BE2C (cell line): ENCODE measurements at regions not wholly inside any gene's neighbourhood (a gene's known extent, or its start where the extent isn't known, plus 50 kb on each side); places are given as distances from the start of the nearest gene placed in this dataset.

Experiments used
- DNase-seq: peaks from one replicate; pipeline ENCODE4 v3.0.0-alpha.2; 2020
- H3K27me3 ChIP-seq: fragments of 250-450 bp; sonication (Bioruptor Pico); 2 replicates; pipeline ENCODE4 v1.5.1; 2020; ENCODE audit warnings: mild to moderate bottlenecking
- H3K36me3 ChIP-seq: fragments of 250-450 bp; sonication (Bioruptor Pico); 2 replicates; pipeline ENCODE4 v1.5.1; 2020; ENCODE audit warnings: mild to moderate bottlenecking
- H3K4me1 ChIP-seq: fragments of 250-450 bp; sonication (Bioruptor Pico); 2 replicates; pipeline ENCODE4 v1.5.1; 2020
- H3K4me3 ChIP-seq: 2 replicates; pipeline ENCODE4 v1.5.1; 2011; ENCODE audit warnings: low read depth, low read length
- H3K9me3 ChIP-seq: fragments of 250-450 bp; sonication (Bioruptor Pico); 2 replicates; pipeline ENCODE4 v1.5.1; 2020
- TF ChIP-seq, protein P1 (sequence below): IDR thresholded peaks from 2 replicates; pipeline ENCODE4 v1.5.1; 2012; ENCODE audit warnings: mild to moderate bottlenecking, low read depth, low read length

- H3K27me3 ChIP-seq, result no peaks in the 10 kb centered on the region
- no peak for DNase-seq
- no peaks in the 10 kb centered on the region for H3K9me3 ChIP-seq
Measured at GRCh38 chrX:129230168-129230567, 293.1 kb downstream of the SMARCA1 start.

DNA sequence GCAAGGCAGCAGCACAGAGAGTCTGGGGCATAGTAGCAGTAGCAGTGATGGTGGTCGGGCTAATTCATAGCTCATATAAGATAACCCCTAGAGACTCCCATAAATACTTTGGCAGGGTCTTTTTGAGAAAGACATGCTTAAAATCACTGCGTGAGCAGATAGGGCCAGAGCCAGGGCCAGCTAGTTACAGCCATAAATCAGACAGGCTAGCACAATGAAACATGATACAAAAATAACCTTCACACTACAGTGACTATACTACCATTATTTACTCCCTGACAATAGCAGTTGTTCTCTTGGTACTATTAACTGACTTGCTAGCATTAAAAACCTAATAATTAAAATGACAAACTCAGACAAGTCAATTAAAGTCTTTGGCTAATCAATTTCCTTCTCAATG lies 295.9 kb downstream of the SMARCA1 start:
- TF ChIP-seq, protein P1, sequence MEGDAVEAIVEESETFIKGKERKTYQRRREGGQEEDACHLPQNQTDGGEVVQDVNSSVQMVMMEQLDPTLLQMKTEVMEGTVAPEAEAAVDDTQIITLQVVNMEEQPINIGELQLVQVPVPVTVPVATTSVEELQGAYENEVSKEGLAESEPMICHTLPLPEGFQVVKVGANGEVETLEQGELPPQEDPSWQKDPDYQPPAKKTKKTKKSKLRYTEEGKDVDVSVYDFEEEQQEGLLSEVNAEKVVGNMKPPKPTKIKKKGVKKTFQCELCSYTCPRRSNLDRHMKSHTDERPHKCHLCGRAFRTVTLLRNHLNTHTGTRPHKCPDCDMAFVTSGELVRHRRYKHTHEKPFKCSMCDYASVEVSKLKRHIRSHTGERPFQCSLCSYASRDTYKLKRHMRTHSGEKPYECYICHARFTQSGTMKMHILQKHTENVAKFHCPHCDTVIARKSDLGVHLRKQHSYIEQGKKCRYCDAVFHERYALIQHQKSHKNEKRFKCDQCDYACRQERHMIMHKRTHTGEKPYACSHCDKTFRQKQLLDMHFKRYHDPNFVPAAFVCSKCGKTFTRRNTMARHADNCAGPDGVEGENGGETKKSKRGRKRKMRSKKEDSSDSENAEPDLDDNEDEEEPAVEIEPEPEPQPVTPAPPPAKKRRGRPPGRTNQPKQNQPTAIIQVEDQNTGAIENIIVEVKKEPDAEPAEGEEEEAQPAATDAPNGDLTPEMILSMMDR, result no peak
- DNase-seq, result no peak
- Histone ChIP-seq H3K4me1 (no peaks in the 10 kb centered on the region), H3K9me3 (no peaks in the 10 kb centered on the region), H3K4me3 (no peak overlapping the region), H3K36me3 (no peaks in the 10 kb centered on the region), H3K27me3 (no peaks in the 10 kb centered on the region)

More at GRCh38 chrX:129230168-129230567, 293.1 kb downstream of the SMARCA1 start:
- Histone ChIP-seq H3K36me3 (no peaks in the 10 kb centered on the region), H3K4me3 (no peak overlapping the region), H3K4me1 (no peaks in the 10 kb centered on the region)
- TF ChIP-seq, protein P1, result no peak

DNA sequence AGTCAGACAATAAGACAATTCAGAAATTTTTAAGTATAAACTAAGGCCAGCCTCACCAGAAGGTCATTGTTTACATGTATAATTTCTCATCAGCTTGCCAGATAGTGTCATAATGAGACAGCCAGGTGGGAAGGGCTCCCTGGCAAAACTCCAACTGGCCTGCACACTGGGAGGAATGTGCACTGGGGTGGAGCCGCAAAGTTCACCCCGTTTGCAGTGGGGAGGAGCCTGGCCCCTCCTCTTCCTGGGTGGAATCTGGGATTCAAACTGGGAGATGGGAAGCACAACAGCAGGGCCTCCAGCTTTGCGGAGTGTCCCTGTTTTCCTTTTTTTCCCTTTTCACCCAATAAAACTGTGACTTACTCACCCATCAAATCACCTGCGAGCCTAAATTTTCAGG lies 329.9 kb downstream of the SMARCA1 start:
- no peaks in the 10 kb centered on the region for H3K27me3 ChIP-seq
- no peaks in the 10 kb centered on the region for H3K36me3 ChIP-seq
- no peak for DNase-seq
- H3K9me3 ChIP-seq, result no peaks in the 10 kb centered on the region
- TF ChIP-seq, protein P1, result no peak
- H3K4me1 ChIP-seq, result no peaks in the 10 kb centered on the region
- no peak overlapping the region for H3K4me3 ChIP-seq

DNA sequence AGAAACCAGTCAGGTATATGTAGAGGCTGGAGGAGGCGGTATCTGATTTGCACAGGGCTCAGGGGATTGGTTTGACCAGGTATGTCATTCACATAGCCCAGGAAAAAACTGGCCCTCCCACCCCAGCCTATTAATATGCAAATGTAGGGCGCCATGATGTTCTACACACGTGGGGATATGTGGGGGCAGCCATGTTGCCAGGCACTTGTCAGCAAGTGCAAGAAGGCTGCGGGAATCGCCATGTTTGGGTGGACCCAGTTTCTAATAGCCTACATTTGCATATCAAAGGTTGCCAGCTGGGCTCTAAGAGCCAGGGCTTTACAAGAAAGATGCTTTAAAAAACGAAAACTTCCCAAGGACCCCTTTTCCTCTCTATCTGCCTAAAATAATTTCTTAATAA lies 335.1 kb downstream of the SMARCA1 start:
- DNase-seq, result peak; percentile 5
- H3K27me3 ChIP-seq, result no peaks in the 10 kb centered on the region
- TF ChIP-seq, protein P1, result no peak

DNA sequence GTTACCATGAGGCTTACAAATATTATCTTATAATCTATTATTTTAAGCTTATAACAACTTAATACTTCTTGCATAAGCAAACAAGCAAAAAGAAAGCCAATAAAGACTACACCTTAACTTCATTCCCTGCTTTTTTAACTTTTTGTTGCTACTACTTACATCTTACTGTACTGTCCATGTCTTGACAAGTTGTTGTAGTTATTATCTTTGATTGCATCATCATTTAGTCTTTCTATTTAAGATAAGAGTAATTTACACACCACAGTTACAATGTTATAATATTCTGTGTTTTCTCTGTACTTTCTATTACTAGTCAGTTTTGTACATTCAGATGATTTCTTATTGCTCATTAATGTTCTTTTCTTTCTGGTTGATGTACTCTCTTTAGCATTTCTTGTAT lies 346.6 kb downstream of the SMARCA1 start:
- no peaks in the 10 kb centered on the region for H3K27me3 ChIP-seq
- TF ChIP-seq, protein P1, result no peak
- no peak for DNase-seq
- no peaks in the 10 kb centered on the region for H3K9me3 ChIP-seq
- no peaks in the 10 kb centered on the region for H3K4me1 ChIP-seq
- no peak overlapping the region for H3K4me3 ChIP-seq
- no peaks in the 10 kb centered on the region for H3K36me3 ChIP-seq

More for the DNA sequence above, 335.1 kb downstream of the SMARCA1 start:
- Histone ChIP-seq H3K4me3 (no peak overlapping the region), H3K4me1 (no peaks in the 10 kb centered on the region), H3K9me3 (no peaks in the 10 kb centered on the region), H3K36me3 (no peaks in the 10 kb centered on the region)

DNA sequence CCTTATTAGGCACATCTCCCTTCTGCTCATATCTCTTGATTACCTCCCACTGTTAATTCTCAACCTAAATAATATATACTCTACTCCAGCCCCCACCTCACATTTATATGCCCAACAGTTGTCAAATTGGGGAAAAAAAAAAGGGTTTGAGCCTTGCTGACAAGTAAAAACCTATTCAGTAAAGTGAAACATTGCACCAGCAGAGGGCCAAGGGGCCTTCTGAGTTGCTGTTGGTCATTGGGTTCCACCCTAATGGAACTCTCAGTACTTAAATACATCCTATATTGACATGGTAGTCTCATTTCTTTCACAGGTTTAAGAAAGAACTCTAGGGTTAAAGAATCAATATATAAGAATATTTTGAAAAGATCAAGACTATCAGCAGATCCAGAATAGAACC lies 362.2 kb downstream of the SMARCA1 start:
- TF ChIP-seq, protein P1, result no peak
- DNase-seq, result no peak
- H3K27me3 ChIP-seq, result no peaks in the 10 kb centered on the region
- H3K4me1 ChIP-seq, result no peaks in the 10 kb centered on the region
- no peak overlapping the region for H3K4me3 ChIP-seq
- no peaks in the 10 kb centered on the region for H3K36me3 ChIP-seq
- no peaks in the 10 kb centered on the region for H3K9me3 ChIP-seq
